PC-3 (cell line): ENCODE measurements at regions not wholly inside any gene's neighbourhood (a gene's known extent, or its start where the extent isn't known, plus 50 kb on each side); places are given as distances from the start of the nearest gene placed in this dataset.

Source experiments
- CTCF ChIP-seq: fragments of 300-600 bp; sonication (generic); conservative IDR thresholded peaks from 2 replicates; pipeline ENCODE4 v1.5.1; 2017; ENCODE audit warnings: antibody characterized with exemption, low read depth, mild to moderate bottlenecking, low read length
- EZH2phosphoT487 ChIP-seq: fragments of 300-600 bp; sonication (generic); IDR thresholded peaks from 2 replicates; pipeline ENCODE4 v1.6.1; 2018; ENCODE audit warnings: mild to moderate bottlenecking, antibody characterized with exemption, low read length, borderline replicate concordance

- TF ChIP-seq CTCF (no peak), EZH2phosphoT487 (no peak)
These were observed 405.5 kb downstream of the TBC1D4 start for GRCh38 chr13:75076476-75076875.
